ENCODE measurements at regions not wholly inside any gene's neighbourhood (a gene's known extent, or its start where the extent isn't known, plus 50 kb on each side); places are given as distances from the start of the nearest gene placed in this dataset.
"Not testable (repeated sequence)": the region's sequence is repeated elsewhere in the genome, so short reads cannot be mapped to it uniquely, and the experiment has no call there.

- no peak for DNase-seq
Measured at GRCh38 chr2:78750219-78750618, 275.3 kb upstream of the REG3G start.

GRCh38 chr2:78754930-78755329, 270.6 kb upstream of the REG3G start:
- no peak for DNase-seq

GRCh38 chr2:78757191-78757590, 268.3 kb upstream of the REG3G start:
- no peak for DNase-seq

GRCh38 chr2:78757640-78758039, 267.9 kb upstream of the REG3G start:
- DNase-seq = no peak

- not testable (repeated sequence) for DNase-seq
Measured at GRCh38 chr2:78758765-78759164, 266.7 kb upstream of the REG3G start.

- no peak for DNase-seq
Measured at GRCh38 chr2:78766459-78766858, 259.0 kb upstream of the REG3G start.

- DNase-seq = no peak
Measured at GRCh38 chr2:78768016-78768415, 257.5 kb upstream of the REG3G start.

- no peak for DNase-seq
Measured at GRCh38 chr2:78775291-78775690, 250.2 kb upstream of the REG3G start.

- no peak for DNase-seq
Measured at GRCh38 chr2:78778756-78779510, 246.6 kb upstream of the REG3G start.

- no peak for DNase-seq
Measured at GRCh38 chr2:78779761-78780160, 245.7 kb upstream of the REG3G start.

- DNase-seq = no peak
Measured at GRCh38 chr2:78780256-78780655, 245.2 kb upstream of the REG3G start.

- DNase-seq = no peak
Measured at GRCh38 chr2:78780864-78781583, 244.5 kb upstream of the REG3G start.

GRCh38 chr2:78782196-78782595, 243.3 kb upstream of the REG3G start:
- DNase-seq = no peak

- DNase-seq = no peak
Measured at GRCh38 chr2:78811955-78812610, 213.4 kb upstream of the REG3G start.

- no peak for DNase-seq
Measured at GRCh38 chr2:78814331-78814986, 211.0 kb upstream of the REG3G start.

- DNase-seq = no peak
Measured at GRCh38 chr2:78817430-78817829, 208.1 kb upstream of the REG3G start.

GRCh38 chr2:78832481-78832880, 193.0 kb upstream of the REG3G start:
- no peak for DNase-seq

- DNase-seq = no peak
Measured at GRCh38 chr2:78839259-78839658, 186.2 kb upstream of the REG3G start.

GRCh38 chr2:78840311-78840710, 185.2 kb upstream of the REG3G start:
- not testable (repeated sequence) for DNase-seq

GRCh38 chr2:78845664-78846185, 179.8 kb upstream of the REG3G start:
- DNase-seq = no peak

- no peak for DNase-seq
Measured at GRCh38 chr2:78861546-78861945, 164.0 kb upstream of the REG3G start.

GRCh38 chr2:78864205-78864604, 161.3 kb upstream of the REG3G start:
- DNase-seq = no peak

- DNase-seq = no peak
Measured at GRCh38 chr2:78865667-78866066, 159.8 kb upstream of the REG3G start.
